ENCODE measurements at regions not wholly inside any gene's neighbourhood (a gene's known extent, or its start where the extent isn't known, plus 50 kb on each side); places are given as distances from the start of the nearest gene placed in this dataset.

DNA sequence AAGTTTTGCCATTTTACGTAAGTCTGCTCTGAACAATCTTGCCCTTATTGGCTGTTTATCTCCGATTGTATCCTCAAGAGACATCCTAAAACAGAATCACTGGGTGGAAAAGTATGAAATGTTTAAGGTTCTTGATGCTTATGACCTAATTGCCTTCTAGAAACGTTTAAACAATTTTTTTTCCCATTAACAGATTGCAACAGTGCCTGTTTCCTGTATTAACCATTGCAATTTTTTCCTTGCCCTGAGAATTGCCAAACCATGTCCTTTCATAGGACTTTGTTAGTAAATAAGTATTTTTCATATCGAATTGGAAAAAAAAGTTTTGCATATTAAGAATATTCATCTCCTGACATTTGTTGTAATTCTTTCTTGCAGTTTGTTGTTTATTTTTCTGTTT is 639.8 kb downstream of the INHBA start:
- Histone ChIP-seq H3K9me3 (replicated peaks; ENCODE audit: control insufficient read depth, low read depth, low read length) (no peaks in the 10 kb centered on the region), H3K4me3 (ENCODE audit: low read length) (no peak overlapping the region), H3K4me1 (ENCODE audit: control insufficient read depth, insufficient read depth, low read length) (peaks cover 8% of the 10 kb centered on the region), H3K27me3 (ENCODE audit: control insufficient read depth, insufficient read depth, low read length) (no peaks in the 10 kb centered on the region), H3K36me3 (ENCODE audit: control insufficient read depth, insufficient read depth, low read length) (no peaks in the 10 kb centered on the region), H3K27ac (ENCODE audit: low read length) (no peak overlapping the region)
- no peak for DNase-seq
- WGBS (ENCODE audit: insufficient coverage) = no CpG with 5 or more reads among the region's 4 CpGs

- 80% methylated on average over 3 of the region's 6 CpGs for WGBS (ENCODE audit: insufficient coverage)
- H3K27me3 ChIP-seq (ENCODE audit: control insufficient read depth, insufficient read depth, low read length) = no peaks in the 10 kb centered on the region
- no peaks in the 10 kb centered on the region for H3K36me3 ChIP-seq (ENCODE audit: control insufficient read depth, insufficient read depth, low read length)
- no peak overlapping the region for H3K27ac ChIP-seq (ENCODE audit: low read length)
- no peak for DNase-seq
- H3K4me1 ChIP-seq (ENCODE audit: control insufficient read depth, insufficient read depth, low read length) = peaks cover 12% of the 10 kb centered on the region
- H3K9me3 ChIP-seq (replicated peaks; ENCODE audit: control insufficient read depth, low read depth, low read length) = no peaks in the 10 kb centered on the region
- H3K4me3 ChIP-seq (ENCODE audit: low read length) = no peak overlapping the region
Observed at GRCh38 chr7:41060796-41061195, 642.1 kb downstream of the INHBA start.

- DNase-seq = no peak
- WGBS (ENCODE audit: insufficient coverage) = no CpG with 5 or more reads among the region's 4 CpGs
- Histone ChIP-seq H3K27me3 (ENCODE audit: control insufficient read depth, insufficient read depth, low read length) (no peaks in the 10 kb centered on the region), H3K4me3 (ENCODE audit: low read length) (no peak overlapping the region), H3K27ac (ENCODE audit: low read length) (no peak overlapping the region), H3K36me3 (ENCODE audit: control insufficient read depth, insufficient read depth, low read length) (no peaks in the 10 kb centered on the region), H3K9me3 (replicated peaks; ENCODE audit: control insufficient read depth, low read depth, low read length) (no peaks in the 10 kb centered on the region), H3K4me1 (ENCODE audit: control insufficient read depth, insufficient read depth, low read length) (peaks cover 21% of the 10 kb centered on the region)
Observed at GRCh38 chr7:41059796-41060195, 643.1 kb downstream of the INHBA start.

- H3K9me3 ChIP-seq (replicated peaks; ENCODE audit: control insufficient read depth, low read depth, low read length) = no peaks in the 10 kb centered on the region
- no peaks in the 10 kb centered on the region for H3K27me3 ChIP-seq (ENCODE audit: control insufficient read depth, insufficient read depth, low read length)
- no peak overlapping the region for H3K4me3 ChIP-seq (ENCODE audit: low read length)
- H3K27ac ChIP-seq (ENCODE audit: low read length) = no peak overlapping the region
- no peak for DNase-seq
- WGBS (ENCODE audit: insufficient coverage) = 100% methylated on average over 3 of the region's 4 CpGs
- no peaks in the 10 kb centered on the region for H3K36me3 ChIP-seq (ENCODE audit: control insufficient read depth, insufficient read depth, low read length)
- H3K4me1 ChIP-seq (ENCODE audit: control insufficient read depth, insufficient read depth, low read length) = peaks cover 21% of the 10 kb centered on the region
Observed at GRCh38 chr7:41058986-41059741, 643.7 kb downstream of the INHBA start.

GRCh38 chr7:41054960-41055661 is 647.8 kb downstream of the INHBA start:
- Histone ChIP-seq H3K9me3 (replicated peaks; ENCODE audit: control insufficient read depth, low read depth, low read length) (no peaks in the 10 kb centered on the region), H3K27me3 (ENCODE audit: control insufficient read depth, insufficient read depth, low read length) (no peaks in the 10 kb centered on the region), H3K4me1 (ENCODE audit: control insufficient read depth, insufficient read depth, low read length) (peaks cover 25% of the 10 kb centered on the region), H3K36me3 (ENCODE audit: control insufficient read depth, insufficient read depth, low read length) (no peaks in the 10 kb centered on the region), H3K4me3 (ENCODE audit: low read length) (no peak overlapping the region), H3K27ac (ENCODE audit: low read length) (peak overlapping the region; percentile 37)
- peak; percentile 67 for DNase-seq
- WGBS (ENCODE audit: insufficient coverage) = 39% methylated on average over 10 of the region's 11 CpGs

DNA sequence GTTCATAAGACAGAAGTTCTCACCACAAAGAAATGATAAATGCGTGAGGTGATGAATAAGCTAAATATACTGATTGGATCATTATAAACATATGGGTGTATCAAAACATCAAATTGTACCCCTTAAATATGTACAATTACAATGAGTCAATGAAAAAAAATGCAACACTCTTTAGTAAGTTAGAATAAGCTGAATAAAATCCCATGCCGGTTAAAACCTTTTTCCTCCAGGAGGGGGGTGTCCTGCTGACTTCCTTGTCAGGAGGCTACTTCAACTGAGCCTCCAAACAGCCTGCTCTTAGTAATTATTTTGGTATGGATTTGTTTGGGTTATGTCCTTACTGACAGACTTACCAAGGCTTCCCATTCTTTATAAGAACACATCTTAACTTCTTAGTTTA is 649.1 kb downstream of the INHBA start:
- no peak for DNase-seq
- H3K36me3 ChIP-seq (ENCODE audit: control insufficient read depth, insufficient read depth, low read length) = no peaks in the 10 kb centered on the region
- H3K27ac ChIP-seq (ENCODE audit: low read length) = no peak overlapping the region
- WGBS (ENCODE audit: insufficient coverage) = no CpG with 5 or more reads among the region's 2 CpGs
- peaks cover 22% of the 10 kb centered on the region for H3K4me1 ChIP-seq (ENCODE audit: control insufficient read depth, insufficient read depth, low read length)
- no peak overlapping the region for H3K4me3 ChIP-seq (ENCODE audit: low read length)
- H3K9me3 ChIP-seq (replicated peaks; ENCODE audit: control insufficient read depth, low read depth, low read length) = no peaks in the 10 kb centered on the region
- H3K27me3 ChIP-seq (ENCODE audit: control insufficient read depth, insufficient read depth, low read length) = peaks cover 4% of the 10 kb centered on the region

- Histone ChIP-seq H3K27ac (ENCODE audit: low read length) (no peak overlapping the region), H3K4me3 (ENCODE audit: low read length) (no peak overlapping the region), H3K4me1 (ENCODE audit: control insufficient read depth, insufficient read depth, low read length) (peaks cover 29% of the 10 kb centered on the region), H3K36me3 (ENCODE audit: control insufficient read depth, insufficient read depth, low read length) (no peaks in the 10 kb centered on the region), H3K27me3 (ENCODE audit: control insufficient read depth, insufficient read depth, low read length) (peaks cover 4% of the 10 kb centered on the region), H3K9me3 (replicated peaks; ENCODE audit: control insufficient read depth, low read depth, low read length) (no peaks in the 10 kb centered on the region)
- no peak for DNase-seq
- 96% methylated on average over 3 of the region's 6 CpGs for WGBS (ENCODE audit: insufficient coverage)
Observed at GRCh38 chr7:41052736-41053135, 650.2 kb downstream of the INHBA start.

DNA sequence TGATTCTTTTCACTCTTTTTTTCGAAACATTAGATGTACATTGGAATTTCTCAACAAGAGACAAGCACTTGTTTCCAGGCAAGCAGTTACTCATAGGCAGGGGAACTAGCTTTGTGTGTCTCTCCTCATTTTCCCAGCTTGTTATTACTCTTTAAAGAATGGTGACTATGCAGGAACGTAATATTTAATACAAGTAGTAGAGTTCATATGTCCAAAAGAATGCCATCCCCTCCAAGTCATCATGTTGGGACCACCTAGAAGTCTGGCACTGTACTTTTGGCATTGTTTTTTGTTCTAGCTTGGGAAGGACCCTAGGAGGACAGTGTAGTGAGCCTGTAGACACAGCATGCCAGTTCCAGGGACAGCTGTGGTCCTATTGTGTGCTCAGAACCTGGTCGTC is 650.7 kb downstream of the INHBA start:
- no peak overlapping the region for H3K4me3 ChIP-seq (ENCODE audit: low read length)
- peaks cover 32% of the 10 kb centered on the region for H3K4me1 ChIP-seq (ENCODE audit: control insufficient read depth, insufficient read depth, low read length)
- DNase-seq = peak; percentile 35
- H3K27ac ChIP-seq (ENCODE audit: low read length) = peak overlapping the region; percentile 65
- H3K27me3 ChIP-seq (ENCODE audit: control insufficient read depth, insufficient read depth, low read length) = peaks cover 4% of the 10 kb centered on the region
- no peaks in the 10 kb centered on the region for H3K9me3 ChIP-seq (replicated peaks; ENCODE audit: control insufficient read depth, low read depth, low read length)
- H3K36me3 ChIP-seq (ENCODE audit: control insufficient read depth, insufficient read depth, low read length) = no peaks in the 10 kb centered on the region
- 82% methylated on average over 1 of the region's 3 CpGs for WGBS (ENCODE audit: insufficient coverage)

GRCh38 chr7:41051535-41051934 is 651.4 kb downstream of the INHBA start:
- Histone ChIP-seq H3K4me3 (ENCODE audit: low read length) (no peak overlapping the region), H3K27me3 (ENCODE audit: control insufficient read depth, insufficient read depth, low read length) (peaks cover 4% of the 10 kb centered on the region), H3K4me1 (ENCODE audit: control insufficient read depth, insufficient read depth, low read length) (peaks cover 38% of the 10 kb centered on the region), H3K36me3 (ENCODE audit: control insufficient read depth, insufficient read depth, low read length) (no peaks in the 10 kb centered on the region), H3K27ac (ENCODE audit: low read length) (peak overlapping the region; percentile 65), H3K9me3 (replicated peaks; ENCODE audit: control insufficient read depth, low read depth, low read length) (no peaks in the 10 kb centered on the region)
- 0% methylated on average over 3 of the region's 10 CpGs for WGBS (ENCODE audit: insufficient coverage)
- DNase-seq = peak; percentile 94

DNA sequence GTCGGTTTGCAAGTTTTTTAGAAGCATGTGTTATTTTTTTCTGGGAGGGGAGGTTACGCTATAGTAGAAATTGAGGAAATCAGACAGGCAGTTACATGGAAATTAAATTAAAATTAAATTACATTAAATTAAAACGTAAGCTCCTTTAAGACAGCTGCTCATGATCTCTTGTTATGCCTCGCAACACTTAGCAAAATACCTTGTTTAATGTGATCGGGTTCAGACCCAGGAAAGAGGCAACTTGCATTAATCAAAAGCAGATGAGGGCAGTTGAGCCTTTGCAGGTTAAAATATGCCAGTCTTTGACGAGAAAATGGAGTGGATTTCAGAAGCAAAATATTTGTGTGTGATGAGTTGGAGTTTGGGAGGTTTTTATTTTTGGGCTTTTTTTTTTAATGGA is 651.8 kb downstream of the INHBA start:
- Histone ChIP-seq H3K4me1 (ENCODE audit: control insufficient read depth, insufficient read depth, low read length) (peaks cover 41% of the 10 kb centered on the region), H3K27me3 (ENCODE audit: control insufficient read depth, insufficient read depth, low read length) (peaks cover 4% of the 10 kb centered on the region), H3K27ac (ENCODE audit: low read length) (peak overlapping the region; percentile 72), H3K36me3 (ENCODE audit: control insufficient read depth, insufficient read depth, low read length) (no peaks in the 10 kb centered on the region), H3K9me3 (replicated peaks; ENCODE audit: control insufficient read depth, low read depth, low read length) (no peaks in the 10 kb centered on the region), H3K4me3 (ENCODE audit: low read length) (no peak overlapping the region)
- no peak for DNase-seq
- WGBS (ENCODE audit: insufficient coverage) = 49% methylated on average over 3 of the region's 6 CpGs

Data from muscle of leg (tissue), 3 donors.